MM.1S (cell line): ENCODE measurements at regions not wholly inside any gene's neighbourhood (a gene's known extent, or its start where the extent isn't known, plus 50 kb on each side); places are given as distances from the start of the nearest gene placed in this dataset.

Experiments used
- EZH2 ChIP-seq: fragments of 300-600 bp; sonication (generic); optimal IDR thresholded peaks from 2 replicates; pipeline ENCODE3; 2017; ENCODE audit warnings: low read depth, mild to moderate bottlenecking, antibody characterized with exemption, low read length, mixed read lengths
- EZH2phosphoT487 ChIP-seq: fragments of 300-600 bp; sonication (generic); IDR thresholded peaks from 2 replicates; pipeline ENCODE4 v1.6.1; 2018; ENCODE audit warnings: antibody characterized with exemption, low read length
- TF ChIP-seq, protein P1 (sequence below): fragments of 300-600 bp; sonication (generic); IDR thresholded peaks from 2 replicates; pipeline ENCODE4 v1.5.1; 2016; ENCODE audit warnings: antibody characterized with exemption, low read length, mixed read lengths

DNA sequence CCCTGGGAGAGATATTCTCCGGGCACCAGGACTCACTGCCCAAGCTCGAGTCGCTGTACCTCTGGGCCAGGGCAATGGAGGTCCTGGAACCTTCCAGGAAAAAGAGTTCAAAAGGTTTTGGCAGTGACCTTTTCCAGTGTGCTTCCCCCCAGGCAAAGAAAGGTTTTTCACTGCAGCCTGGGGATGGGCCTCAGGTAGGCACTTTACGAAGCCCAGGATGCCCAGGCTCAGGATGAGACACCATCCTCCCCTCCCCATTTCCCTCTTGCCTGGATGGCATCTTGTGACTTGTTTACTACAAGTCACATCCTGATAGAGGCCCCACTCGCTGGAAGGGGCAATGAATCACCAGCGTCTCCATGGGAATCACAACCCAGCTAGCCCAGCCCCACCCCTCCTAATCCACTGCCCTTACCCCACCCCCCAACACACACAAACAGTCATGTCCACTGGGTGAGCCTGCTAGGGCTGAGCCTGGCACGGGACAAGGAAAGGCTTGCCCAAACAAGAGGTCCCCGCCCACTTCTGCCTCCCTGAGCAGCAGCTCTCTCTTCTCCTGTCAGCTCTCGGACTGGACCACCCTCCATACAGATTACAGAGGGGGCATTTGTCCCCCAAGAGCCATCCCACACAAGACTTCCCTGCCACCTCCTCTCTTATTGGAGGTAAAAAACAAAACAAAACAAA lies 93.8 kb upstream of the SMNDC1 start:
- TF ChIP-seq, protein P1, sequence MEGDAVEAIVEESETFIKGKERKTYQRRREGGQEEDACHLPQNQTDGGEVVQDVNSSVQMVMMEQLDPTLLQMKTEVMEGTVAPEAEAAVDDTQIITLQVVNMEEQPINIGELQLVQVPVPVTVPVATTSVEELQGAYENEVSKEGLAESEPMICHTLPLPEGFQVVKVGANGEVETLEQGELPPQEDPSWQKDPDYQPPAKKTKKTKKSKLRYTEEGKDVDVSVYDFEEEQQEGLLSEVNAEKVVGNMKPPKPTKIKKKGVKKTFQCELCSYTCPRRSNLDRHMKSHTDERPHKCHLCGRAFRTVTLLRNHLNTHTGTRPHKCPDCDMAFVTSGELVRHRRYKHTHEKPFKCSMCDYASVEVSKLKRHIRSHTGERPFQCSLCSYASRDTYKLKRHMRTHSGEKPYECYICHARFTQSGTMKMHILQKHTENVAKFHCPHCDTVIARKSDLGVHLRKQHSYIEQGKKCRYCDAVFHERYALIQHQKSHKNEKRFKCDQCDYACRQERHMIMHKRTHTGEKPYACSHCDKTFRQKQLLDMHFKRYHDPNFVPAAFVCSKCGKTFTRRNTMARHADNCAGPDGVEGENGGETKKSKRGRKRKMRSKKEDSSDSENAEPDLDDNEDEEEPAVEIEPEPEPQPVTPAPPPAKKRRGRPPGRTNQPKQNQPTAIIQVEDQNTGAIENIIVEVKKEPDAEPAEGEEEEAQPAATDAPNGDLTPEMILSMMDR, result no peak
- no peak for TF ChIP-seq EZH2
- no peak for TF ChIP-seq EZH2phosphoT487
